ENCODE measurements at regions not wholly inside any gene's neighbourhood (a gene's known extent, or its start where the extent isn't known, plus 50 kb on each side); places are given as distances from the start of the nearest gene placed in this dataset.
A peak's percentile ranks its signal among the peaks of the same experiment; 100 is the strongest.

- H3K27ac ChIP-seq, result no peak overlapping the region
- no peaks in the 10 kb centered on the region for H3K9me3 ChIP-seq (replicated peaks in 1 of 11)
- TF ChIP-seq Cebpa-rat (IDR thresholded peaks at IDR 0.05), result no peak
- H3K36me3 ChIP-seq, result no peaks in the 10 kb centered on the region
- H3K27me3 ChIP-seq, result no peaks in the 10 kb centered on the region
- no peak overlapping the region for H3K4me3 ChIP-seq
- H3K4me2 ChIP-seq, result no peak overlapping the region
- peaks cover 0 to under 1% (median 0%) of the 10 kb centered on the region in 10 experiments; a peak in 1 of 20 replicates for H3K4me1 ChIP-seq
- H4K20me1 ChIP-seq, result no peaks in the 10 kb centered on the region
- no peak overlapping the region for H3K9ac ChIP-seq
Observed at GRCh38 chr14:97625477-97625876, 828.3 kb downstream of the VRK1 start.

GRCh38 chr14:97626088-97626487, 828.9 kb downstream of the VRK1 start:
- H3K4me1 ChIP-seq, result no peaks in the 10 kb centered on the region
- TF ChIP-seq Cebpa-rat (IDR thresholded peaks at IDR 0.05), result no peak
- no peak overlapping the region for H3K4me3 ChIP-seq
- no peaks in the 10 kb centered on the region for H3K36me3 ChIP-seq
- no peaks in the 10 kb centered on the region for H3K27me3 ChIP-seq
- no peaks in the 10 kb centered on the region for H3K9me3 ChIP-seq (replicated peaks in 1 of 11)
- no peak overlapping the region for H3K9ac ChIP-seq
- H3K4me2 ChIP-seq, result no peak overlapping the region
- no peak overlapping the region for H3K27ac ChIP-seq
- H4K20me1 ChIP-seq, result no peaks in the 10 kb centered on the region

- no peak for TF ChIP-seq Cebpa-rat (IDR thresholded peaks at IDR 0.05)
- Histone ChIP-seq H3K27ac (no peak overlapping the region), H3K9me3 (replicated peaks in 1 of 11) (no peaks in the 10 kb centered on the region), H3K36me3 (no peaks in the 10 kb centered on the region), H3K4me3 (no peak overlapping the region), H3K9ac (no peak overlapping the region), H3K4me1 (no peaks in the 10 kb centered on the region), H3K27me3 (no peaks in the 10 kb centered on the region), H3K4me2 (no peak overlapping the region), H4K20me1 (no peaks in the 10 kb centered on the region)
Observed at GRCh38 chr14:97630249-97630648, 833.1 kb downstream of the VRK1 start.

GRCh38 chr14:97633131-97633738, 836.1 kb downstream of the VRK1 start:
- TF ChIP-seq Cebpa-rat (IDR thresholded peaks at IDR 0.05), result no peak
- Histone ChIP-seq H3K4me2 (no peak overlapping the region), H3K36me3 (no peaks in the 10 kb centered on the region), H4K20me1 (no peaks in the 10 kb centered on the region), H3K27ac (no peak overlapping the region), H3K4me3 (no peak overlapping the region), H3K27me3 (no peaks in the 10 kb centered on the region), H3K9me3 (replicated peaks in 1 of 11) (no peaks in the 10 kb centered on the region), H3K4me1 (peaks cover 0 to 6% (median 0%) of the 10 kb centered on the region in 10 experiments; a peak in 6 of 20 replicates), H3K9ac (no peak overlapping the region)

- Histone ChIP-seq H3K4me2 (no peak overlapping the region), H3K4me1 (peaks cover 0 to 17% (median 0%) of the 10 kb centered on the region in 10 experiments; a peak in 6 of 20 replicates), H4K20me1 (no peaks in the 10 kb centered on the region), H3K9me3 (replicated peaks in 1 of 11) (no peaks in the 10 kb centered on the region), H3K27ac (no peak overlapping the region), H3K4me3 (no peak overlapping the region), H3K9ac (no peak overlapping the region), H3K36me3 (no peaks in the 10 kb centered on the region), H3K27me3 (no peaks in the 10 kb centered on the region)
- no peak for TF ChIP-seq Cebpa-rat (IDR thresholded peaks at IDR 0.05)
Observed at GRCh38 chr14:97634751-97635150, 837.6 kb downstream of the VRK1 start.

GRCh38 chr14:97638864-97639263, 841.7 kb downstream of the VRK1 start:
- no peak for TF ChIP-seq Cebpa-rat (IDR thresholded peaks at IDR 0.05)
- Histone ChIP-seq H3K36me3 (no peaks in the 10 kb centered on the region), H3K4me2 (peak overlapping the region in 3 of 11 experiments; percentile 12 to 68 (median 52); a peak in 7 of 22 replicates), H4K20me1 (no peaks in the 10 kb centered on the region), H3K4me3 (no peak overlapping the region), H3K27me3 (no peaks in the 10 kb centered on the region), H3K4me1 (peaks cover 0 to 21% (median 0%) of the 10 kb centered on the region in 10 experiments; a peak in 6 of 20 replicates), H3K9ac (no peak overlapping the region), H3K27ac (peak overlapping the region in 1 of 11 experiments; percentile 13; a peak in 5 of 22 replicates), H3K9me3 (replicated peaks in 1 of 11) (no peaks in the 10 kb centered on the region)

- H4K20me1 ChIP-seq, result no peaks in the 10 kb centered on the region
- no peak for TF ChIP-seq Cebpa-rat (IDR thresholded peaks at IDR 0.05)
Observed at GRCh38 chr14:97640031-97640430, 842.8 kb downstream of the VRK1 start.

GRCh38 chr14:97641827-97642226, 844.6 kb downstream of the VRK1 start:
- no peak overlapping the region for H3K27ac ChIP-seq
- peaks cover 0 to 21% (median 0%) of the 10 kb centered on the region in 10 experiments; a peak in 6 of 20 replicates for H3K4me1 ChIP-seq
- H3K4me2 ChIP-seq, result peak overlapping the region in 1 of 11 experiments; percentile 5; a peak in 1 of 22 replicates
- H4K20me1 ChIP-seq, result no peaks in the 10 kb centered on the region
- no peaks in the 10 kb centered on the region for H3K9me3 ChIP-seq (replicated peaks in 1 of 11)
- TF ChIP-seq Cebpa-rat (IDR thresholded peaks at IDR 0.05), result no peak
- H3K27me3 ChIP-seq, result no peaks in the 10 kb centered on the region
- no peak overlapping the region for H3K4me3 ChIP-seq
- no peak overlapping the region for H3K9ac ChIP-seq
- no peaks in the 10 kb centered on the region for H3K36me3 ChIP-seq

More at GRCh38 chr14:97640031-97640430, 842.8 kb downstream of the VRK1 start:
- Histone ChIP-seq H3K36me3 (no peaks in the 10 kb centered on the region), H3K4me1 (peaks cover 0 to 21% (median 0%) of the 10 kb centered on the region in 10 experiments; a peak in 6 of 20 replicates), H3K27ac (no peak overlapping the region), H3K4me2 (no peak overlapping the region), H3K27me3 (no peaks in the 10 kb centered on the region), H3K4me3 (no peak overlapping the region), H3K9me3 (replicated peaks in 1 of 11) (no peaks in the 10 kb centered on the region), H3K9ac (no peak overlapping the region)

- no peak overlapping the region for H3K4me3 ChIP-seq
- H4K20me1 ChIP-seq, result no peaks in the 10 kb centered on the region
- no peak overlapping the region for H3K9ac ChIP-seq
- no peak overlapping the region for H3K4me2 ChIP-seq
- H3K27ac ChIP-seq, result no peak overlapping the region
- H3K9me3 ChIP-seq (replicated peaks in 1 of 11), result no peaks in the 10 kb centered on the region
- H3K4me1 ChIP-seq, result peaks cover 0 to 21% (median 0%) of the 10 kb centered on the region in 10 experiments; a peak in 6 of 20 replicates
- no peaks in the 10 kb centered on the region for H3K27me3 ChIP-seq
- no peaks in the 10 kb centered on the region for H3K36me3 ChIP-seq
- no peak for TF ChIP-seq Cebpa-rat (IDR thresholded peaks at IDR 0.05)
Observed at GRCh38 chr14:97642631-97643030, 845.4 kb downstream of the VRK1 start.

- H3K4me1 ChIP-seq, result peaks cover 0 to 7% (median 0%) of the 10 kb centered on the region in 10 experiments; a peak in 2 of 20 replicates
- H3K9ac ChIP-seq, result no peak overlapping the region
- H4K20me1 ChIP-seq, result no peaks in the 10 kb centered on the region
- H3K4me3 ChIP-seq, result no peak overlapping the region
- no peaks in the 10 kb centered on the region for H3K27me3 ChIP-seq
- H3K27ac ChIP-seq, result no peak overlapping the region
- no peak for TF ChIP-seq Cebpa-rat (IDR thresholded peaks at IDR 0.05)
- H3K36me3 ChIP-seq, result no peaks in the 10 kb centered on the region
- no peaks in the 10 kb centered on the region for H3K9me3 ChIP-seq (replicated peaks in 1 of 11)
- no peak overlapping the region for H3K4me2 ChIP-seq
Observed at GRCh38 chr14:97644365-97644764, 847.2 kb downstream of the VRK1 start.

All from BLaER1 treated with 17β-estradiol and CSF1 and Interleukin-3, amounts not matched to agents 10 nM and 100 nM (cell line).